GM12891 (cell line): ENCODE measurements at regions not wholly inside any gene's neighbourhood (a gene's known extent, or its start where the extent isn't known, plus 50 kb on each side); places are given as distances from the start of the nearest gene placed in this dataset.

Experiments
- PAX5 ChIP-seq: IDR thresholded peaks from 2 replicates; pipeline ENCODE4 v1.6.1; 2011; ENCODE audit warnings: low read length, moderate library complexity, mild to moderate bottlenecking; ENCODE audit not compliant: insufficient read depth, severe bottlenecking
- POLR2A ChIP-seq: IDR thresholded peaks from 2 replicates; pipeline ENCODE4 v1.6.1; 2011; ENCODE audit warnings: low read depth, low read length, control low read depth
- POLR2AphosphoS5 ChIP-seq: IDR thresholded peaks from 2 replicates; pipeline ENCODE4 v1.6.1; 2011; ENCODE audit warnings: low read depth, low read length, control low read depth
- SPI1 ChIP-seq: IDR thresholded peaks from 2 replicates; pipeline ENCODE4 v1.6.1; 2011; ENCODE audit warnings: low read depth, low read length, control low read depth
- TAF1 ChIP-seq: IDR thresholded peaks from 2 replicates; pipeline ENCODE4 v1.6.1; 2011; ENCODE audit warnings: low read depth, low read length, control low read depth

GRCh38 chr3:102753901-102754300 is 319.1 kb downstream of the ZPLD1 start:
- TF ChIP-seq POLR2AphosphoS5: no peak
- no peak for TF ChIP-seq TAF1
- TF ChIP-seq POLR2A: no peak
- no peak for TF ChIP-seq PAX5
- no peak for TF ChIP-seq SPI1
